A204.1 (cell line): ENCODE measurements at regions not wholly inside any gene's neighbourhood (a gene's known extent, or its start where the extent isn't known, plus 50 kb on each side); places are given as distances from the start of the nearest gene placed in this dataset.

ENCODE experiments used
- FAIRE-seq: peaks from 2 replicates; lab custom pipeline; 2012; peaks lifted over from hg19 to GRCh38; lab: Jason Lieb, UNC

- FAIRE-seq = no peak
Measured at GRCh38 chr4:146998157-146998556, 52.5 kb upstream of the TTC29 start.

- no peak for FAIRE-seq
Measured at GRCh38 chr4:147003956-147004809, 58.5 kb upstream of the TTC29 start.

- no peak for FAIRE-seq
Measured at GRCh38 chr4:147006229-147006628, 60.6 kb upstream of the TTC29 start.

- FAIRE-seq = no peak
Measured at GRCh38 chr4:147009875-147010274, 64.2 kb upstream of the TTC29 start.

- FAIRE-seq = no peak
Measured at GRCh38 chr4:147011411-147011810, 65.7 kb upstream of the TTC29 start.

DNA sequence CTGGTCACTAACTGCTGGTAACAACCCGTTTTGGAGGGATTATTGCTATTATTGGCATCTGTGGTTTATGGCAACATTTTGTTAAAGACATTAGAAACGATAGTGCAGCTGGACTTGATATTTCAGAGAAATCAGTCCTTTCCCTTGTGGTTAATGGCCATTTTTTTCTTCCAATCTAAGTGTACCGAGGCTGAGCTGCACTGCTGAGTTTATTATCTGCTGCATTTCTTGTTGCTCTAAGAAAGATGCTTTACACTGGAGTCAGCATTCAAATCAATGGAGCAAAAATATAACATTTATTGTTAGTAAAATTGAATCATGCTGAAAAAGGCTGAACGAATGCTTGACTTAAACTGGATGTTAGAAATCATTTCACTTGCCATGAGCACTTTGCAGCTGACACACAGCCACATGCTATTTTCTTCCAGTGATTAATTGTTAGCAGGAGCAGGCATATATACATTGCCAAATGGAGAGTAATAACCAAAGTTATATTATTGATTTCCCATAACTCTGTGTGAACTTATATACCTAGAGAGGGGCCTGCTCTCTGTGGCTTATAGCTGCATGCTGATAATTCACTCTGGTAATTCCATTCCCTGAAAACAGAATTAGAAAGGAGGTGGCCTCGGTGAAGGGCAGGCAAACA lies 66.5 kb upstream of the TTC29 start:
- FAIRE-seq = no peak

GRCh38 chr4:147014946-147015345 lies 69.3 kb upstream of the TTC29 start:
- FAIRE-seq = no peak

DNA sequence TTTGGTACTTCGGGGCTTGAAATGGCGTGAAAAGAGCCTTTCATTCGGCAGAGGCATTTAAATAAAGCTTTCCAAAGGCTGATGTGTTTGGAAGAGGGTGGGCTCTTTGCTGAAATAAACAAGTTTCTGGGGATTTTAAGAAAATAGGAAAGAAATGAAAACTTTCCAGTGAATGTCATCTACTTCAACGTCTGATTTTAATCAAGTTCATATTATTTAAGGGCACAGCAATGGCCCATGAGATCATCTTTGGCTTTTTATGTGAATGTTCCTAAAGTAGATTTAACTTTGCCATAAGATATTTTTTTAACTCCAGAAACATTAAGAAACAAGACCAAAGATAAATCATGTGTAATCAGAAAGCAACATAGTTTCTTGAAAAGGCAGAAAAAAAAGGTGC lies 69.8 kb upstream of the TTC29 start:
- FAIRE-seq = no peak

DNA sequence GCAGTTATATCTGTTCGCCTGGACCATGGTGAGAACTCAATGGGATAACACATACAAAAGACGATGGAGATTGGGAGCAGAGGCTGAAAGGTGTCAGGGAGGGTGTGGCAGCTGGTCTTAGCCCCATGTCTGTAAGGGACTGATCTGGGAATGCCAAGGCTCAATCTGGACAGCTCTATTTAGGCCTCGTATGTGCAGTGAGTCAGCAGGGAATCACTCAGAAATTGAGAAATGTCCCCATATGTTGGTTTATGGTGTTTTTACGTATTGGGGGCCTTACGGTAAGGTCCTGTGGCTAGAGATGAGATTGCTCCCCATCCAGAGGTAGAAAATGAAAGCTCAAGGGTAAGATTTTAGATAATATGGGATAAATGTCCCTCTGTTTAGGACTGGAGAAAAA lies 71.4 kb upstream of the TTC29 start:
- no peak for FAIRE-seq

DNA sequence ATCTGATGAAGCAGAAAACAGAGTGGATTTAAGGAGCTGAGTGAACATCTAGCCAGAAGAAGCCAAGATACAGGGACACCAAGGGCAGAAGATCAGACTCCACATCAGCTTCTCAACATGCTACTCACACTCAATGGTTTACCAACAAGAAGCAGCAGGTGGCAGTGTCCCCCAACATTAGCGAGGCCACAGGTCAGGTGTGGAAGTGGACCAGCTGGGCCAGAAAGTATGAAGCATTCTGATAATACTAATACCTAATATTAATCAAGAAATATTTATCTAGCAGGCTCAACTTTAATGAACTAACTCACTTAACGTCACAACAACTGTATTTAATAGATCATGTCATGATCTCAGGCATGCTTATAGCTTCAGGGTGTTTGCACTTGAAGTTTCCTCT lies 73.4 kb upstream of the TTC29 start:
- FAIRE-seq = no peak

- FAIRE-seq = no peak
Measured at GRCh38 chr4:147020456-147020855, 74.8 kb upstream of the TTC29 start.

DNA sequence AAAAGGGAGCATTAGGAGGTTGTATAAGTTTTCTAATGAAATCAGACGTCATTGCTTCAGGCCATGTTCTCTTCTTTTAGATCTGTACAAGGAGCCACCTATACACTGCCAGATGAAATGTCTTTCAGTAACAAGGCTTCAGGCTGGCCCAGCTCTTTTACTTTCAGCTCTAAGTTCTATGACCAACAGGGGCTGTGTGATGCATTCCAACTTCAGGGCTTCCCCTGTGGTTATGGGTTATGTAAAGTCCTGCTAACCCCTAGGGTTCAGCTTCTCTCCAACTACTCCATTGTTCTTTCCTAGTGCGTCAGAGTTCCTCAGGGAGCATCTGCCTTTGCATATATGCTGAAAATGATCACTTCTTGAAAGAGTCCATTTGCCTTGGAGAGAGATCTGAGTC lies 79.4 kb upstream of the TTC29 start:
- FAIRE-seq = no peak

DNA sequence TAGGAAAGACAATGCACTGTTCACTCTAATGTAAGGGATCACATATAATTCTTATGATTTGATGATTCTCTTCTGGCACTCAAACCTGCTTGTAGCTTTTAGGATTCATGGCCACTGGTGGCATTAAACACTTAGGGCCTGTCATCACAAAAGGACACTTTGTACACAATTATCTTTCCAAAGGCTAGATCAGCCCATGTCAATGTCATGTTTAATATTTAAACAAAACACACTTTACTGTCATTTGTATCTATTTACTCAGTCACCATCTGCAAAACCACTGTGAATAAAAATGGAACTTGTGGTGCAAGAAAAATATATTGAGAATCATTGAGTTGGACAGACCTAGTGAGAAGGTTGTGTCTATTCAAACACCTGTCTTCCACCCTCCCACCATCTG lies 83.6 kb upstream of the TTC29 start:
- FAIRE-seq = no peak

DNA sequence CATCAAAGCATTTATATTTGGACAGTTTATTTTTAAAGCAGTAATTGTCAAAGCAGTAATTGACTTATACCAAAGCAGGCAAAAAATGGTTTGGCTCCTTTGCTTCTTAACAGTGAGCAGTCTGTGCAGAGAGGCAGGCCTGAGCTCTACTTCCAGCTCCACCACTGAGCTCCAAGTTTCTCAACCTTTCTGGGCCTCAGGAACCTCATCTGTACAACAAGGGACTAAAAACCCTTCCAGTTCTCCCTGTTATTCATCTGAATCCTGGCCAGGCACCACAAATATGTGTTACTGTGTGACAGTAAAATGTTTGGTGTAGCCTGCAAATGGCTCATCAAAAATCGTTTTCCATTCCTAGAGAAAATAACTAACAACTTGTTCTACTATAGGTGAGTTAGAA lies 88.7 kb upstream of the TTC29 start:
- FAIRE-seq = no peak

DNA sequence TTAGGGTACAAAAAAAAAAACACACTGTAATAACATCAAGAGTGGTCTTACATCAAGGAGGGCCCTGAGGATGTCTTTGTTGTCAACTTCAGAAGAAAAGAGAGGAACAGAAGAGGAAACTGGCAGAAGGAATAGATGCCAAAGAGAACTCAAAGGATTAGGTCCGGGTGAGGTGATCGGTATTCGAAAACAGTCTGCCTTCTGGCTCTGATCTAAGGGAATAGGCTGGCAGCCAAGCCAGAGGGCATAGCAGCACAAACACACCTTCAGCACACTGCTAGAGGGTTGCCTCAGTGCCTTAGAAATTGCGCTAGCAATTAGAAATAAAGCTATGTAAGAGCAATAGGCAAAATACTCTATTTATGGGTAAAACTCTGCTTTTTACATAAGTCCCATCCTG lies 91.4 kb upstream of the TTC29 start:
- FAIRE-seq = no peak

DNA sequence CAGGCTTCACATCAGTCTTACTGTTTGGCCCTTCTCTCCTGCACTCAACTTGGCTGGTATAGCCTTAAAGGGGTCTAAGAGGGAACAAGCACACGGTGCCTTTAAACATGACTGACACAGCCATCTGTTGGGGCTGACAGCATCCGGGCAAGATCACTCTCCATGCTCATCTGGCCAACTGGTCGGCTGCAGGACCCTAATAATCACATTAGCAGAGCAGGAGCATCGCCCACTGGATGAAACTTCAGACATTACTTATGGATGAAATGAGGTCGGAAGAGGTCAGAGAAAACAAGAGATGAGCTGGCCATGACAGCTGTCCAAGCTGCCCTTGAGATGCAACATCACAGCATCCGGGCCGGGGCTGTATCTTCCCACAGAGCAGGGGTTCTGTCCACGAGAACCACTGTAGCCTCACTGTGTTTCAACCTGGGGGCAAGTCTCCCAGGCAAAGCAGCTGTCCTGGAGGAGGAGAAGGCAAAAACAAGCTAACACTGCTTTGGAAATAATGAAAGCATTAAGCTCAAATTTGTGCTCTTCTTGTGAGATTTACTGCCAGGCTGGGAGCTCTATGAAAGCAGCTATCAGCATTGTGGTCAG lies 94.4 kb upstream of the TTC29 start:
- FAIRE-seq = no peak

GRCh38 chr4:147040874-147041273 lies 95.2 kb upstream of the TTC29 start:
- no peak for FAIRE-seq

GRCh38 chr4:147041376-147041775 lies 95.7 kb upstream of the TTC29 start:
- FAIRE-seq = no peak

DNA sequence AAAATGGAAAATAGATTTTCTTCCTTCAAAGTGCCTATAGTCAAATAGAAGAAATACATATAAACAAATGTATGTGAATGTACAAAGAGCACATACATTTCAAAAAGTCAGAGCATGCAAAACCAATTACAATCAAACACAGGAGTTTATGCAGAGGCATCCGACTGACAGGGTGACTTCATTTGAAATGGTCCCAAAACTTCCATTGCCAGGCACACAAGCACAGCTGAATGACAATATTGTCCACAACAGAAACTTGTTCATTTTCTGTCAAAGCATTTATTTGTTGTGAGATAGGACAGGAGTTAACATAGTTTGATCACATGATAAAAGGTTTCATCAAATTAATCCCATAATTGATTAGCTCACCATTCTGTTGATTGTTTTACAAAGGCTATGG lies 96.4 kb upstream of the TTC29 start:
- FAIRE-seq = no peak

GRCh38 chr4:147044241-147044640 lies 98.6 kb upstream of the TTC29 start:
- FAIRE-seq = no peak

DNA sequence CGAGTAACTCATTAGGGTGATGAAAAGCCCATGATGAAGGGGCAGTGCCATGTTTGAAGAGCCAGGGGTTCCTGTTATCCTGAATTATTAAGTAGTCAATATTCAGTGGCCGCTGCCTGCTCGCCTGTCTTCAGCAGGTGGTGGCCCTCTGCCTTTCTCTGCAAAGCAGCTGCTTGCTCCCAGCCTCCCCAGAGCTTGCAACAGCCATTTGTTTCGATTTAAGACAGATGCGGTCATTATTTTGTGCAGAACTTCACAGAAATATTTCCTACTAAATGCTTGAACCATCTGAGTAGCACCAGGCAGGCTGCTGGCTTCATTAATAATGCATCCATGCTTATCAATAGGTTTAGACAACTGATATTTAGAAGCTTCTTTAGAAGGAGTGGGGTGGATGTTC lies 104.3 kb upstream of the TTC29 start:
- no peak for FAIRE-seq

GRCh38 chr4:147050356-147050765 lies 104.7 kb upstream of the TTC29 start:
- no peak for FAIRE-seq

GRCh38 chr4:147052361-147052760 lies 106.7 kb upstream of the TTC29 start:
- FAIRE-seq = no peak
